GDM1 (cell line): ENCODE measurements at regions not wholly inside any gene's neighbourhood (a gene's known extent, or its start where the extent isn't known, plus 50 kb on each side); places are given as distances from the start of the nearest gene placed in this dataset.
"Not testable (repeated sequence)": the region's sequence is repeated elsewhere in the genome, so short reads cannot be mapped to it uniquely, and the experiment has no call there.

ENCODE experiments used
- DNase-seq: peaks from one replicate; lab custom pipeline; 2025; lab: John Stamatoyannopoulos, UW

DNA sequence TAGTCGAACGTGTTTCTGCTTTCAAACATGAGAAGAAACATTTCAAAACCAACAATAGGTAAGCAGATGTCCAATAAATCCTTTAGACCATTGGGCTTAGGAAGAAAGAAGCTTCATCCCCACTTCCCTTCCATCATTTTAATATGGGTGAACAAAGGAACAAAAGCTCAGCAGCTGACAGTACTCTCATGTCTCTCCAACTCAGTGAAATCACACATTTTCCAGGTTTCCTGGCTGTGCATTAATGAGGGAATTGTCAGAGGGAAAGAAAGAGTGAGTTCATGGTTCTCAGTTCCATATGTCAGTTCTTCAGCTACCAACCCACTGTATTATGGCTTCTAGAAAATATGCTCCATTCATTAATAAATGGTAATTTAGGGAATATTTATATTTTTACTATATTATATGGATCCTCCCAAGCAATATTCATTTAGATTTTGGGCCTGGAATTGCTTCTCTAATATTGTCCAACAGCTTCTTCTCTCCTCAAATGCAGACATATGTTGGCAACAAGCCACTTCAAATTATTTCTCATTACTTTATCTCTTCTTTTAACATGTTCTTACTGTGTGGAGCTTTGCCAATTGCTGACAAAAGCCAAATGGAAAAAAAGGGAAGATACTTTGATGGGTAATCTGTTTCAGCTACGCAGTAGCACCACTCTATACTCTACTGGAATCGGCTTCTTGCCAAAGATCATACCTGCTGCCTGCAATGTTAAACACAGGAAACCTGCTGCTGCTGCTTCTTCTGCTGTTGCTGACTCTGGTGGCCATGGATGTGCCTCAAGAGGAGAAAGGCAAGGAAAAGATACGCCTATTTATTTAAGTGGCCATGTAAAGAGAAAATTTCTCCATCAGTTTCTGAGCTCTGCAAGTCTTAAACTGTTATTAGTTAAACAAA is 1757.6 kb downstream of the ARAP2 start:
- no peak for DNase-seq

DNA sequence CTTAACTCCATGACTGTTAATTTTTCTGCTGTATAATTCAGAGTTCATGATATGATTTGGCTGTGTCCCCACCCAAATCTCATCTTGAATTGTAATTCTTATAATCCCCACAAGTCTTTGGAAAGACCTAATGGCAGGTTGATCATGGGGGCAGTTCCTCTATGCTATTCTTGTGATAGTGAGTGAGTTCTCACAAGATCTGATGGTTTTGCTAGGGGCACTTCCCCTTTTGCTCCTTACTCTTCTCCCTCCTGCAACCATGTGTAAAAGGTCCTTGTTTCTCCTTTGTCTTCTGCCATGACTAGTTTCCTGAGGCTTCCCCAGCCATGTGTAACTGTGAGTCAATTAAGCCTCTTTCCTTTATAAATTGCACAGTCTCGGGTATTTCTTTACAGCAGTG is 1751.9 kb downstream of the ARAP2 start:
- DNase-seq: no peak

DNA sequence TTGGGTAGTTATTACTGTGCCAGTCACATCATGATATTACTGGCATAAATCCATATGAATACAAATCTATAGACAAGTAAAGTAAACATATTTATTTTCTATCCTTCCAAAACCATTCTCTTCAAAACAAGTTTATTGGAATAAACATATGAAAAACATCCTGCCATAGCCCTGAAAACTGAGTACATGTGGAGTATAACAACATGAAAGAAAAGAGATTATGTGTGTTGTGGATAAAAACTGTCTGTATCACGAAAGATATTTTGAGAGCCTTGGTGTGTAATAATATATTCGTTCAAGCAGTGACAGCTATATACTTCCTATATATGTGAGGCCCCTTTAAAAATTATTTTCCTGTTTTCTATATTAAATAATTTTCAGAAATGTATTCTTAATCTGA is 1742.2 kb downstream of the ARAP2 start:
- no peak for DNase-seq

DNA sequence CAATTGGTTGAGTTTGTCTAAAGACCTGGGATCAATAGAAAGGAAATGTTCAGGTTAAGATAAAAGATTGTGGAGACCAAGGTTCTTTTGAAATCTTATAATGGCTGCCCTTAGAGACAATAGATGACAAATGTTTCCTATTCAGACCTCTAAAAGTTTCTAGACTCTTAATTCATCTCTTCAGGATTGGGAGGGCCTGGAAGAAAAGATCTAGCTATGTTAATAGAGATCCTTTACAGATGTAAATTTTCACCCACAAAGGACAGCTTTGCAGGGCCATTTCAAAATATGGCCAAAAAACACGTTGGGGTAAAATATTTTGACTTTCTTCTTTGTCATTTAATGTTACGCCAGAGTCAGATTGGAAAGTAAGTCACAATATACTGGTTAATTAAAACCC is 1739.6 kb downstream of the ARAP2 start:
- not testable (repeated sequence) for DNase-seq

DNA sequence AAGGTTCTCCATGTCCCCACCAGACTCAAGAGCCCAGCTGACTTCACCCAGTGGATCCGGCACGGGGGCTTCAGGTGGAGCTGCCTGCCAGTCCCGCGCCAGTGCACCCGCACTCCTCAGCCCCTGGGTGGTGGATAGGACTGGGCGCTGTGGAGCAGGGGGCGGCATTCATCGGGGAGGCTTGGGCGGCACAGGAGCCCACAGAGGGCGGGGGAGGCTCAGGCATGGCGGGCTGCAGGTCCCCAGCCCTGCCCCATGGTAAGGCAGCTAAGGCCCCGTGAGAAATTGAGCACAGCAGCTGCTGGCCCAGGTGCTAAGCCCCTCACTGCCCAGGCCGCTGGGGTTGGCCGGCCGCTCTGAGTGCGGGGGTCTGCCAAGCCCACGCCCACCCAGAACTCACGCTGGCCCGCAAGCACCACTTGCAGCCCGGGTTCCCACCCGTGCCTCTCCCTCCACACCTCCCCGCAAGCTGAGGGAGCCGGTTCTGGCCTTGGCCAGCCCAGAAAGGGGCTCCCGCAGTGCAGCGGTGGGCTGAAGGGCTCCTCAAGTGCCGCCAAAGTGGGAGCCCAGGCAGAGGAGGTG is 1737.7 kb downstream of the ARAP2 start:
- not testable (repeated sequence) for DNase-seq

DNA sequence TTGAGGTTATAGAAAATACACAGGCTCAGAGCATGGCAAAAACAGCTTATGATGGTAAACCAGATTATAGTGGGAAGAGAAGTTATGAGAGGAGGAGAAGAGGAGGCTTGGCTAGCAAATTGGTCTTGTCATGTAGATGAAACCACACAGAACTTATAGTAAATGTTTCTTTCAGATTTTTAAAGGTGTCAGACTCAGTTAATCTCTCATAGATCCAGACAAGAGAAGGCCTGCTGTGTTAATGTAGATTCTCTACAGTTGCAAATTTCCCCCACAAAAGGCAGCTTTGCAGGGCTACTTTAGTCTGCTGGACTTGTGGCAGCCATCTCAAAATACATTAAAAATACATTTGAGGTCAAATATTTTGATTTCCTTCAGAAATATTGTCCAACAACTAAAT is 1731.7 kb downstream of the ARAP2 start:
- DNase-seq: no peak

DNA sequence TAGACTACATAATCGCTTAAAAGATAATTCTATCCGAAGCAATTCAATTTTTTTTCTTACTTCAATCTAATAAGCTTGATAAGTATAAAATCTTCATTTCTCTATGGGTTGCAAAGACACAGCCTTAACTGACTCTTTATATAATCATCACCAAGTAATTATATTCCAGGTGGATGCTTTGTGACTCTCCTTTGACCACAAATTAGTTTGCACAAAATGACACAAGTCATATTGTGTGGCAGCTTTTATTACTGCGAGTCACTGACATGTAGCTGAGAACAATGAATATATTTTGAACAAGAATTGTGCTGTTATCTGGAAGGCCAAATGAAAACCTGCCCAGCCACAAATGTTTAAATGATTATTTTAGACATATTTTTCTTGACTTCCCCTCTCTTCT is 1727.8 kb downstream of the ARAP2 start:
- no peak for DNase-seq

DNA sequence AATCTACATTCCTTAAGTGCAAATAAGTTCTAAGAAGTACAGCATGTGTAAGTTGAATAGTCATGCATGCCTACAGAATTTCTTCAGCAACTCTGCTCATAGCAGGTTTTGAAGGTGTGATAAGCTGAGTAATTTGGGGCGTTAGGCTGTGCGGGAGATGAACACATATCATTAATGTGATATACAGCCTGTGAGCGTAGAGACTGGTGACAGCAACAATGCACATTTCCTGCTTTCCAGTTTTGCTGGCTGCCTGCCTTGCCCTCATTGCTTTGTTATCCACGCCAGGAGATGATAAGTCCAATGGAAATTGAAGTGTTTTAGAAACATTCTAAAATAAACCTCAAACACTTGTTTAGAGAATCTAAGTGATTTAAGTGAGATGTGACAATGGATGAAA is 1709.4 kb downstream of the ARAP2 start:
- DNase-seq: no peak

DNA sequence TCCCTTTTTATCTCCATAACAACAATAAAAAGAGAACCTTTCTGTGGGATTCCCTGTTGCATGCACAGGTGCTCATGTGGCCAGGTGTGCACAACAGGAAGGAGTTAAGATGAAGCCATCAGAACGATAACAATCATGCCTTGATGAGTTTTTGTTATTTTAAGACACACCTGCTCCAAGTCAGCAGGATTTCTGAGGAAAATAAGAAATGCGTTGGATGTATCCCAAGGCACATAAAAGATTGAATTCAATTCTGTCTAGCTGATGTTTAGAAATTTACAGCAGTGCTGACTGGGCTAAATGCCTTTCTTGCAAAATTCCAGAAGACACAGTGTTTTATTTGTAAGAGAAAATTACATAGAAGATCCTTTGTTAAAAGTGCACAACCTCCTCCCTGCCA is 1678.2 kb downstream of the ARAP2 start:
- DNase-seq: no peak

DNA sequence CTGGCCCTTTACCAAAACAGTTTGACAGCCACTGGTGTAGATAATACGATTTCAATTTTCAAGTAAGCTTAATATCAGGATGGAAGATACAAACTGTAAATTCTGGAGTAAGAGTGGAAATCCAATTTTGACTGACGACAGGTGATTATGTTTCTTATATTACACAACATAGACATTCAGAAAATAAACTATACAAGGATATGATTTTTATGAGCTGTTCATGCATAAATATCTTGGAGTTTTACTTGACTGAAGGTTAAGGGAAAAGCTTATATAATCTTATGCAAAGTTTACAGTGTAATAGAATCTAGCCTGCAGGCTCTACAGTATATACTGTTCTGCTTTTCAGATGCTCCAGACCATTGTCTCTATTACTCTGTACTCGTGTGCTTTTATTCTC is 1672.3 kb downstream of the ARAP2 start:
- DNase-seq: no peak

DNA sequence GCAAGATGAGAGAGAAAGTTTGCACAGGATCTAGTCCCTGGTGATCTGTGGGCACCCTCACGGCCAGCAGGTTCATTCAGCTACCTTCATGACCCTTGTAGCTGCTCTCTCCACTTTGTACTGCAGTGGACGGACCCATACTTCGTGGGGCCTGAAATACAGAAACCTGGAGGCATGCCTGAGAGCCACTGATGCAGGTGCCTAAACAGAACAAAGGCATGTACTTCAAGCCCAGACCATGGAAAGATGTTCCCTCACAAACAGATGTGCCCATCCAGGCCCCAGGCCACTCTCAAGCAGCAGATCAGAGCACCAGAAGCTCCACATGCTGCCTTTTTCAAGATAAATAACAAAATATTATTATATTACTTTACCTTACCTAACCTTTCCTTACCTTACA is 1629.0 kb downstream of the ARAP2 start:
- no peak for DNase-seq

DNA sequence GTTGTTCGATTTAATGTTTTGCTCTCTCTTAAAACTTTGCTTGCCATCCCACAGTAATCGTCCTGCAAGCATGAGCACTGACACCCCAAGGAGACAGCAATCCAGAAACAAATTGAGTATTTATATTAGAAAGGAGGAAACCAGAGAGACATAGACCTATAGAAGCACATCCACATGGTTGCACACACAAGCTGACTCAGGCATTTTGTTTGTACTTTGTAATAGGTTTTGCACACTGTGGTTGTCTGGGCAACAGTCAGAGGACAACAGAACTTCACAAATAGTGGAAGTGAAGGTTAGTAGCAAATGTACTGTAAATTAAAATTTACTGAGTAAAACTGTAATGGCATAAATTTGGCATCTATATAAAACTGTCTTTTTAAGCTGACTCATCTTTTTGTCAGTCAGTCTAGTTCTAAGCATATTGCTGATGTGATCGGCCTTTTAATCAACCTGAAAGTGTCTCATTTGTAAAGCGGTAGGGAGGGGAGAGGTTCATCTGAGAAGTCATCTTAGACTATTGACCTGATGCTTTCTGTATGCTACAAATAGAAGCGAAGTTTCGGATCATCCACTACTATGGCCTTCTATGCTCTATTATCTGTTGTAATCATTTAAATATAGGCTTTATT is 1624.7 kb downstream of the ARAP2 start:
- no peak for DNase-seq

DNA sequence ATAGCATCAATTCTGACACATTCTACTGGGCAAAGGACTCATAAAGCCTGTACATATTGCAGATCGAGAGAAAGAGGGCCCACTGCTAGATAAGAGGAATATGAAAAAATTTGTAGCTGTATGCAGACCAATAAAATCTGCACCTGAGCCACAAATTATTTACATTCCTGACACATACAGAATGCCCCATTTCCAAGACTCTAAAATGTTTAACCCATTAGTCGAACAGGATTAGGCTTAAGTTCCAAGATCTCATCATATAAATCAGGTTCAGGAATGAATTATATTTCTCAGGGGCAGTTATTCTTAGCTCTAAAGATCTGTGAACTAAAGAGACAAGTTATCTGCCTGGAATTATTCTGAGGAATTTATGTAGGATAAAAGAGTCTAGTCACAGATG is 1615.8 kb downstream of the ARAP2 start:
- no peak for DNase-seq

DNA sequence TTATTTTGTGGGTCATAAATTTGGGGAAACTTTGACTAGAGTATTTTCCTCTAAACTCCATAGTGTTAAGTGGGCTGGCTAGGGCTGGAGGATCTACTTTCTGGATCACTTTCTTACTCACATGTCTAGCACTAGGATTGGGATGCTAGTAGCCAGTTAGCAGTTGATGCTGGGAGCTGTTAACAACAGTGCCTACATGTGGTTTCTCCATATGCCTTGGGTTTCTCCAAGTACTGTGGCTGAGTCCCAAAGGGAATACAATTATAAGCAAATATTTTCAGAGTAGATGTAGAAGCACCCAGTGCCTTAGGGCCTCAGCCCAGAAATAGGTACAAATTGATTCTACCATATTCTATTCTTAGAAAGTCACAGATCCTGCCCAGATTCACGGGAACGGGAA is 1614.9 kb downstream of the ARAP2 start:
- DNase-seq: no peak

DNA sequence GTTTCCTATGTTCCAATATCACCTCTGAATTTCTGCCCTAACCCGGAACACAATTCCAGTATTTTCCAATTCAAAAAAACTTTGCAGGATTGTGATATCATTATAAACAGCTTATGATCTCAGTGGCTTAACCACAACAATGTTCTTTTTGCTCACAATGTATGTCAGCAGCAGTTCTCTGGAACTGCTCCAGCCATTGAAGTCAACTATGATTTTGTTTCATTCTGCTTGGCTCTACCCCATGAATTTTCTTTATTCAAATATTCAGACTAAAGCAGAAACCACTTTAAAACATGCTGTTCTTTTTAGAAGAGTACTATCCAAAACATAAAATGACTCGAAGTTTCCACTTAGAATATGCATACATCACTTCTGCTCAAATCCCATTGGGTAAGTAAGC is 1611.1 kb downstream of the ARAP2 start:
- DNase-seq: no peak

DNA sequence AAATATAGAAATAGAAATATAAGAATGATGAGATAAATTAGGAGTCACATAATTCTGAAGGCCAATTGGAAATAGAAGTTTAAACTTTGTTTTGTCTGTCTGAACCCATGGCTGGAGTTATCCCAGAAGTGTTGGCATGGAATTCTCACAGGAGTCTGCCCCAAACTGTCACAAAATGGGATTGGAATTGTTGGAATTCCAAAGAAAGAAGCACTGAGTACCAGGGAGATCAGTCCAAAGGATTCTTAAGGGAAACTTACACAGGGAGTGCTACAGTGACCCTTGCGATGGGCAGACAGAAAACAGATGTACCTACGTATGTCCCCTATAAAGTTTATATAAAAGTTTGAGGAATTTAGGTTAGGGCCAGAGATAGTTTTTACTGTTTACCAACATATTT is 1607.7 kb downstream of the ARAP2 start:
- DNase-seq: no peak

DNA sequence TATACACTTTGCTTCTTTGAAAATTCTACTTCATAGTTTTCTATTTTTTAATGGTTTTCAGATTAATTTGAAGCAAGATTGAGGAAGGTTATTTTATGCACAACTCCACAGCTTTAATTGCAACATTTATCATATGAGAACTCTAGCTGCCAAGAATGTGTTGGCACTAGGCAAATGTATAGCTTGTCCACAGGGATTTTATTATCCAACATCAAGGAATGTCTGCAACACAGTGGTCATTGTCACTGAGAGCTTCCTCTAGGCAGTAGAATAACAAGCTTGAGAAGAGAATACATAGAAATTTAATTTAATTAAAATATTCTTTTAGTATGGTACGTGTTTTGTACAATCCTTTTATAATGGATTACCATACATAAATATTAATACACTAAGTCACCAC is 1600.8 kb downstream of the ARAP2 start:
- DNase-seq: no peak

DNA sequence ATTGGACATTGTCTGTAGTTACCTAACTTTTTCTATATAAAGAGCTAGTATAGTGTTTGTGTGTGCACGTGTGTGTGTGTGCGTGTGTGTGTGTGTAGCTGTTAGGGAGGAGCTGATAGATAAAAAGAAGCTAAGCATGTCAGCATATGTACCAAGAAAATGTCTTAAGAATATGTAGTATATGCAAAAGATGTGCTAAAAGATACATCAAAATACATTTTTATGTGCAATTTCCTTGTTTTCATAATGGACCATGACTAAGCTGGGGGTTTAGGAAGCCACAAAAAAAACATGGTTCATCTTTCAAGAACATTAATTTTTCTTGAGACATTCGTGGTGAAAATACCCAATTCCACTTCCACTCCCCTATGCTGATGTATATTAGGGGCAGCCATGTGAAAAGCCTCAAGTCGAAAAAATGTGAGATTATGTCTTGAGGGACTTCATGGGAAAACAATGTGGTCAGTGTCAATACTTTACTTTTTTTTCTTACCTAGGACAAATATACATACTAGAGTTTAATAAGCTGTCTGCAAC is 1599.7 kb downstream of the ARAP2 start:
- DNase-seq: no peak

DNA sequence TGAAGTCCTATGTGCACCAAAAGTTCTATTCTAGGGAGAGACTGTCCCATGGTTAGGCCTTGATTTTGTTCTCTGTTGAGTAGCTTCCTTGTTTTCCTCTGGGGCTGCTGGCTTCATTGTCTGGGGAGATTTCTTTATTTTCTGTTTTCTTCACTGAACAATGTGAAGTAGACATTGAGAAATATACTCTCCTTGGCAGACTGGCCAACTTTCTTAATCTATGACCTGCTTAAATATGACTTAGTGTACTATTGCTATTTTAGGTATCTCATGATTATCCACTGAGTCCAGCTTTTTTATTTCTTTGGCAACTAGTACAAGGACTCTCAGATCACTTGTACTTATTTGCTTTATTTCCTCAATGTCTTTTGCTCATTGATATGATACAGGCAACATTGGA is 1594.6 kb downstream of the ARAP2 start:
- no peak for DNase-seq

DNA sequence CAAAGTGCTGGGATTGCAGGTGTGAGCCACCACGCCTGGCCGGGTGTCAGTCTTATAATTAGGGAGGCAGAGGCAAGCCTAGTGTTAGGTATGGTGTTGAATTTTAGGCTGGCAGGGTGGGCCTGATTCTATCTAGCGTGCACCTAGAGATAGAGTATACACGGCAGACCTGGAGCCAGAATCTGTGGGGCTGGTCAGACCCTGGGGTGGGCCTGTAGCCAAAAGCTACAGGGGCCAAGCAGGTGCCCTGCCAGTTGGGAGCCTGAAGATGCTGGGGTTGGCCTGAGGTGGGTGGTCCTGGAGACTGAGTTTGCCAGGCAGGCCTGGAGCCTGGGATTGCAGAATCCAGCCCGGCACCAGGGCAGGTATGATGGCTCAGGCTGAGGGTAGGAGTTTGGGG is 1580.3 kb downstream of the ARAP2 start:
- no peak for DNase-seq

DNA sequence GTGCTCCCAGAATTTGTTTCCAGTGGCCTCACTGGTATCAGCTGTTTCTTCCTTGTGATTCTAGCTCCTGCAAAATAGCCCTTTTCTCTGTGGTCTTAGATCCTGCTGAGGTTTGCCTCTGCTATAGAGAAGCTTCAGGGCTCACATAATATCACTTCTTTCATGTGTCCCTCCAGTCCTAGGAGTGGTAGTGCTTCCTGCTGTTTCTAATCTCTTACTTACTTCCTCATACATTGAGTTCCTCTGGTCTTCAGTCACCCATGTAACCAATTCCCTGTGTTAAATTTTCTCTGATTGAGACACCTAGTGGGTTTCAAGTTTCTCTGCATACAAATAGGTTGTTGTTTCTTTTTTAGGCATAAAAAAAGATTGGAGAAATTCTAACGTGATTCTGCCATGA is 1567.9 kb downstream of the ARAP2 start:
- DNase-seq: no peak

DNA sequence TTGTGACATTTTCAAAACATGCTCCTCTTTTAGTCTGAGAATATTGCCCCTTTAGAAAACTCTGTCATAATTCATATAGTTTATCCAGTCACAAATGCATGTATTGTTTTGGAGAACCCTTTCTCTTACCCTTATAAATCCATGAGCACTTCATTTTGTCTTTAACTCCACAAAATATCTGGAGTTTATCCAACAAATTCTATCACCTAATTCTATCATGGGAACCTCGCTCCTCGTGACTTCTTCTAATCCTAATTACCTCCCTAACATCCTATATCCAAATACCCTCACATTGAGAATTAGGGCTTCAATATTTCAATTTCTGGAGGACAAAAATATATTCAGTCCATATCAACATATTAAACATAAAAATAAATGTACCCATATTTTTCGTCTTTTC is 1565.9 kb downstream of the ARAP2 start:
- no peak for DNase-seq

DNA sequence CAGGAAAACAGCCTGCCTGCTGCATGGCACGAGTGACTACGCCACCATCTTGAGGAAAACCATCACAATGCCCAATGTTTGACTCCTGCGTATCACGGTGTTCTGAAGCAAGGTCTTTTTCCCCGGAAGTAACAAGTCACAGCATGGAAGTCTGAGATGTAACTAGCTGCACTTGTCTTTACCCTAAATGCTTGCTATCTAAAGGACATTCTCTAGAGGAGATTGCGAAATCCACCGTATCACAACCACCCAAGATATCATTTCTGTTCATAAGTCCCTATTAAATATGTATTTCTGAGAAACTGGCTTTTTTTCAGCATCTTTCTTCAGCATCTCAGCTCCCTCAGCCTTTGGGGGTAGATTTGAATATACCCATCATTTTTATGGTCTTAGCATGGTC is 1565.1 kb downstream of the ARAP2 start:
- no peak for DNase-seq
